ENCODE measurements at regions not wholly inside any gene's neighbourhood (a gene's known extent, or its start where the extent isn't known, plus 50 kb on each side); places are given as distances from the start of the nearest gene placed in this dataset.
"Not testable (repeated sequence)": the region's sequence is repeated elsewhere in the genome, so short reads cannot be mapped to it uniquely, and the experiment has no call there.

DNA sequence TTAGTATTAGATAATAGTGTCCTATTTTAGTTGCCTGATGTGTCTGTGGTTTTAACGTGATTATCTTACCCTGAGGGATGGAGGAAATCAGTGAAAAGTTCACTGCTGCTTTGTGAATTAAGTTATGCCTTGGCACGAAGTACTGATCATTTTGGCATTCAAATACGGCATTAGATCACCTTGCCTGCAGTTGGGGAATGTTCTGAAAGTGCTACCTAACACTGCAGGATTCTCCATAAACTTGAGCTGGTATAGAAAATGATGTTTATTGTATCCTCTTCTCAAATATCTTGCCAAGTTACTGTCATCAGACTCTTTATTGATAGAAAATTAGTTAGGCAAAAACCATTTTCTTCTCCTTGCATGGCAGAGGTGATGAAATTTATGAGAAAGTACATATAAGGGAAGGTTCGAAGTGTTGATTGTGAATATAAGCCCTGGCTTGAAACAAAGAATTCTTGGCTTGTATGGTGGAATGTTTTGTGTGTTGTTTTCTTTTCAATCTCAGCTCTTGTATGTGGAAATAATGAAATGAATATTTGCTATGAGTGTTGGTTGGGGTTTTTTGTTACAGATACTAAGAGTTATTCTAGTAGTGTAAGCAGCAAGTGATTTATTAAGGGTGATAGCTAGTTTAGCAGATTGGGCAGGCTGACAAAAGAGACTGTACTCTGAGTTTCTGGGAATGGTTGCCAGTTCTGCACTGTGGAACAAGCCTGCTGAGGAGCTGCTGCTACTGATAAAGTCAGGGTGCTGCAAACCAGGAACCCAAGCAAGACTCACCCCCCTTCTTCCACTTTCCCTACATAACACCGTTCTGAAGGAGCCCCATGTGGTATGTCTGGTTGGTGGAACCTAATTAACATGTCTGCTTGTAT lies 448.3 kb downstream of the PCNX1 start:
- in situ Hi-C loops (cut with HindIII; ENCODE audit: low sequenced_read_pairs), result no loop called here

DNA sequence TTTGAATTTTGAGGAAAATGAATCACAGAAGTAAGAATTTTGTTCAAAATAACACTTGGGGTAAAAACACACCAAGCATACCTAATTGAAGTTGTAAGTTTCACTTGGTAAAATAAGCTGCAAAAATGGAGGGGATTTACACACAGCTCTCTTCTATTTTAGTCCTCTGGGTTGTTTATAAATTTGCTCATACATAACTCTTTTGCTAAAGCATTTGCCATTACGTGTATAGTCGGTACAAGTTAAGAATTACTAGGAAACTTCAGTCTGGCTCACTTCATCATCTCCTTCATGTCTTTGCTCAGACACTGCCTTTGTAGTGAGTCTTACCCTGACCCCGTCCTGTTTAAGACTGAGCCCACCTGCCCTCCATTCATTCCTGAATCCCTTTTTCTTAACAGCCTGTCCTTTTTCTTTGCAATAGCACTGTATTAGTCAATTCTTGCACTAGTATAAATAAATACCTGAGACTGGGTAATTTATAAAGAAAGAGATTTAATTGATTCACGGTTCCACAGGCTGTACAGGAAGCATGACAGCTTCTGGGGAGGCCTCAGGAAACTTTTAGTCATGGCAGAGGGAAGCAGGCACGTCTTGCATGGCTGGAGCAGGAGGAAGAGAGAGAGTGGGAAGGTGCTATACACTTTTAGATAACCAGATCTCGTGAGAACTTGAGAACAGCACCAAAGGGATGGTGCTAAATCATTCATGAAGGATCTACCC lies 451.1 kb downstream of the PCNX1 start:
- in situ Hi-C loops (cut with HindIII; ENCODE audit: low sequenced_read_pairs), result no loop called here

DNA sequence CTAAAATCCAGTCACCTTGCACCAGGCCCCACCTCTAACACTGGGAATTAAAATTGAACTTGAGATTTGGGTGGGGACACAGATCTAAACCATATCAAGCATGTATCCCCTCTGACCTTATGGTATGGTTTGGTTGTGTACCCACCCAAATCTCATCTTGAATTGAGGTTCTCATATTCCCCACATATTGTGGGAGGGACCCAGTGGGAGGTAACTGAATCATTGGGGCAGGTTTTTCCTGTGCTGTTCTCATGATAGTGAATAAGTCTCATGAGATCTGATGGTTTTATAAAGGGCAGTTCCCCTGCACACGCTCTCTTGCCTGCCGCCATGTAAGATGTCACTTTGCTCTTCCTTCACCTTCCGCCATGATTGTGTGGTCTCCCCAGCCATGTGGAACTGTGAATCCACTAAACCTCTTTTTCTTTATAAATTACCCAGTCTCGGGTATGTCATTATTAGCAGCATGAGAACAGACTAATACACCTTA lies 451.7 kb downstream of the PCNX1 start:
- in situ Hi-C loops (cut with HindIII; ENCODE audit: low sequenced_read_pairs), result not testable (repeated sequence)

DNA sequence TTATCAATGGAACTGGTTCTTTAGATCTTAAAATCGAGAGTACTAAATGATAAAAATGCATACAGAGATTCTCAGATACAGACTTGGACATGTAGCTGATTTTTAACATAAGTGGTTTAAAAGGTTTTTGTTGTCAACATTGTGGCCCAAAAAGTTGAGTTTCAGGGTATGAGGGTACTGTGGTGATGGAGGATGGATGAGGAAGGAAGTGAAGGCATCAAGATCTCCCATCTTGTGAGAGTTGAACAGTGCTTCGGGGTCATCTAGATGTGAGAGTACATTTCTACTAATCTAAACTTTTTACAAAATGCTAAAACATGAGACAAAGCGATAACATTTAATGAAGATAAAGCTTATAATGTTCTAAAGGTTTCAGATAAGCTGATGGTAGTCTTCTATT lies 452.6 kb downstream of the PCNX1 start:
- in situ Hi-C loops (cut with HindIII; ENCODE audit: low sequenced_read_pairs), result no loop called here

DNA sequence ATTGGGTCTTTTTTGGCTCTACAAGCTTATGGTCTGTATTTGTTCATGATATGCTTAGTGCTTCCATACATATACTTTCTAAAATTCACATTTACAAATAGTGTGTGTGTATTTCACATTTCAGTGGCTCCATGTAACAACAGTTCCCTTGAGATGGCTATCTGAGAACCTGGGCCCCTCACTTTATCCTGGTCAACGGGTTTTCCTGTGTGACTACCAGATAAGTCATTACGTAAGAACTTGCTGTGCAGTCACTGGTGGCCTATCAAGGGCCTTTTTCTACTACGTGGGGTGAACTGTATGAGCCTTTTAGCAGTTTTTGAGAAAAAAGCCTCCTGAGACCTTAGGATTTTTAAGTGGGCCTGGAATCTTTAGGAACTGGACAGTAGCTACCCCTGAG lies 454.1 kb downstream of the PCNX1 start:
- in situ Hi-C loops (cut with HindIII; ENCODE audit: low sequenced_read_pairs), result no loop called here

DNA sequence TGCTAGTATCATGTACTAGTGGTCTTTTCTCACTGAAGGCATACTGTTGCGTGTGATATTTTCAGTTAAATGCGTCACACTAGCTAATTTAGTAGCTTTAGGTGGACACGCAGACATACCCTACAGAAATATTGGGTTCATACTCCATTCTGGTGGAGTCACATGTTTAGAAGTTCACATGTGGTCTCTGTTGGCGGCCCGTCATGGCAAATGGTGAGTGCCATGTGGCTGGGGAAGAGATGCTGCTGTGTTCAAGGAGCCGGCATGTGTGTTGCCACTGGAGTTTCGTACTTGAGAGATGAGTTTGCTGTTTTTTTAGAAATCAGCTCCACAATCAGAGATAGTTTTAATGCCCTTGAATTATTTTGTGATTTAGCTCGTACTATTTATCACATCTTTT lies 454.6 kb downstream of the PCNX1 start:
- in situ Hi-C loops (cut with HindIII; ENCODE audit: low sequenced_read_pairs), result no loop called here

DNA sequence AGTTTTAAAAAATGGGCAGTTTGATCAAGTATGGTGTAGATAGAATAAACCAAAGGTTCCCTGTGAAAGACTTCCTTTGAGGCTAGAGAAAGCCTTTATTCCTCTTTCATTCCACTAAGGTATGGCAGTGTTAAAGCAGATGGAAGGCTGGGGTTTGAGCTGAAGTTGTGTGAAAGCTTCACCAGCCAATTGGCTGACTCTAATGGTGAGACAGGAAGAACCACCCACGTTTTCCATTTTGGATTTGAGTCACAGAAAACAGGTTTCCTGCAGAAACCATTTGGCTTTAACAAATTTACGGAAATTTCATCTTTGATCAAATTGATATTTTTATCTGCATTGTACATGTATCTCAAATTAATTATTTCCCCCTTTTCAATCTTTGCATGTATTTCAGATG lies 455.0 kb downstream of the PCNX1 start:
- in situ Hi-C loops (cut with HindIII; ENCODE audit: low sequenced_read_pairs), result no loop called here

DNA sequence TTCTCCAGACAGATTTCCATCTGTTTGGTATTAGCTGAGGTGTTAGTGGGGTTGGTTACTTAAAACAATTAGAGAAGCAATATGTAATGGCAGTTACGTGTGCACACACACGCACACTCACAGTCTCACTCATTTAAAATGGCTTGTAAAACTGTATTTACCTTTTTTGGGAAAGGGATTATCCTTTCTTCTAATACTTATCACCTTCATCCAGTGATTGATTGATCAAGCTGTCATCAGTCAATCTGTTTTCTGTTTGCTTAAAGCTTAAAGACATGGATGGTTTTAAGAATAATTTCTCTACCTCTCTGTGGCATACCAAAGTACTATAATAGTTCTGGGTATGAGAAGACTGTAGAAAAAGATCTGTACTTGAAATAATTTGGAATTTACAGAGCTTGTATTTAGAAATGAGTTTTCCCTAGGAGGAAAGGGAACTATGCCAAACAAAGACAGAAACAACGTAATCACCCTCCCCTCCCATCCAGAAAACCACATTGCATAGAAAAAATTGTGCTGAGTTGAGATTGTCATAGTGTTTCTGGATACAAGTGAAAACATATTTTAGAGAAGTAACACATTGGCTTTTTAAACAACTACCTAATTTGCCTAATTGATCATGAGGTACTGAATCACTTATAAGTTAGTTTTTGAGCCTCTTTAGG lies 455.8 kb downstream of the PCNX1 start:
- in situ Hi-C loops (cut with HindIII; ENCODE audit: low sequenced_read_pairs), result no loop called here

DNA sequence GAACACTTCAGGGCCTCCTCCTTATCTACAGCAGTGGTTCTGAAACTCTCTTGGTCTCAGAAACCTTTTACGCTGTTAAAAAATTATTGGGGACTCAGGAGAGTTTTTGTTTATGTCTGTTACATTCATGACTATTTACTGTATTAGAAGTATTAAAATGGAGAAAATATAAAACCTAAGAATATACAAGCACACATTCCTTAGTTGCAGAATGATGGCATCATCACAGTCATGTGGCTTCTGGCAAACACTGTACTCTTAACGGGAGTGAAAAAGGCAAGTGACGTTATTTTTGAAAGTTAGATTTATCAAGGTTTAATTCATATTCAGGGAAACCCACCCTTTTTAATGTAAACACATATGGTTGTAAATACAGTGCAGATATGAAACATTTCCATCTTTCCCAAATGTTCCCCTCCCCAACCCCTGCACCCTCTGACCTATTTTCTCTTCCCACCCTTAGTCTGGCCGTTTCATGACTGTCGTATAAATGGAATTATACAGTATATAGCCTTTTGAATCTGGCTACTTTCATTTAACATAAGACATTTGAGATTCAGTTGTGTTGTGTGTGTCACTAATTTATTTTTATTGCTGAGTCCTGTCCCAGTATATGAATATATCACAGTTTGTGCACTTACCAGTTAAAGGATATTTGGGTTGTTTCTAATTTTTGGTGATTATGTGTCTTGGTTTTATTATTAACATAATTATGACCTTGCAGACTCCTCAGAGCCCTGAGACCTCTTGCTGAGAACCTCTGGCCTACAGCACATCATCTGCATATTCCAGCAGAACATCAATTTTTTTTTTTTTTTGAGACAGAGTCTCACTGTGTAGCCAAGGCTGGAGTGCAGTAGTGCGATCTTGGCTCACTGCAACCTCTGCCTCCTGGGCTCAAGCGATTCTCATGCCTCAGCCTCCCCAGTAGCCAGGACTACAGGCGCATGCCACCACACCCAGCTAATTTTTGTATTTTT lies 457.0 kb downstream of the PCNX1 start:
- in situ Hi-C loops (cut with HindIII; ENCODE audit: low sequenced_read_pairs), result no loop called here

DNA sequence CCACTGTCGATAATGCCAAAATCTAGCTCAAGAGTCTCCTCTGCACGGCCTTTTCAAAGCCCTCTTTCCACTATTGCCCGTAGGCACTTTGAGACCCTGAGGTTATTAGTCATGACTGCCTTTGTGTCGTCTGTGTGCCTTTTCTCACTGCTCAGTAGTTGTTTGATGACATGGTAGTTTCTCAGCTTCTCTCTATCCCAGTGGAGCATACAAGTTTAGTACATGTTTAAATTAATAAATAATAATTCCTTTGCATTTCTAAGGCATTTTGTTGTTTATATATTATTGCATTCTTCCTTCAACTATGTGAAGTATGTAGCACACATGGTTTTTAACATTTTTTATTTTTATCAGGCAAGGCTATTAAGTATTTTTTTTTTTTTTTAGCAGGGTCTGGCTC lies 458.1 kb downstream of the PCNX1 start:
- in situ Hi-C loops (cut with HindIII; ENCODE audit: low sequenced_read_pairs), result no loop called here

DNA sequence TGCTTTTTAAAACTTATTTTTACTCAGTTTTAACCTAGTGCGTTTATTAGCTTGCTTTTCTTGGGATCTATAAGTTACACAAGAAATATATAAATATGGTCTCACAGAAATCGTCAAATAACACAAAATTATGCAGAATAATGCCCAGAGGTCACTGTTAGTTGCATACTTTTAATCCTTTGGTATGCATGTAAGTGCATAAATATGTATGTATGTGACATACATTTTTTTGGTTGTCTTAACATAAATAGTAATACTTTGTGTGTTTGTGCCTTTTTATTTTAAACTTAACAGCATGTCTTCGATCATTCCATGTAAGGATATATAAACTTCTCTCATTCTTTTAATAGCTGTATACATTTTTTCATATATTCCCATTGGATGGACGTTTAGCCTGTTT lies 459.6 kb downstream of the PCNX1 start:
- in situ Hi-C loops (cut with HindIII; ENCODE audit: low sequenced_read_pairs), result no loop called here

DNA sequence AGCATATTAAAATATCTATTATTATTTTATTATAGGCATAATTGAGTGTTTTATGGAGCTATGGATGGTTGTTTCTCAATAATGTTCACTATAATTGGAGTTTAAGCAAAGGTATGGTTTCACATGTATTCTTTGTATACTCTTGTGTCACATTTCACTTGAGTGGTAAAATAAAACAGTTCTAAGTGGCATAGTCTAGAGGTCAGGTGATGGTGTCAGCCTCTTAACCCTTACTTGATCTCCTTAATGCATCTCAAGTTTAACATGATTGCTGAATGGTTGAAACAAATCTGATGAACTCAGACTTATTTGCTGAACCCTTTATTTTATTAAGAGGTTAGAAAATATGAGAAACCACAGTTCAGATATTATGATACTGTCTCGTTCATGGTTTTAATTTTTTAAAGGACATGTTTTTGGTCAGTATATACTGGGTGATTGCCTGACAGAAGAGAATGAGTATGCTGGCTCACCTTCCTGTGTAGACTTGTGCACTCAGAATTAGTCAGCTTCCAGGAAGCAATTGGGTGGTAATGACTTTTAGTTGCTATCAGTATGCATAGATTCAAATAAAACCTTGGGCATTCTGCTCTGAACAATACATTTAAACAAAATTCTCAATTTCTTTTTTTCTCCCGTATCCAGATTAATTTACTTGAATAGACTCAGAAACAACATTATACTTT lies 464.6 kb downstream of the PCNX1 start:
- in situ Hi-C loops (cut with HindIII; ENCODE audit: low sequenced_read_pairs), result no loop called here

DNA sequence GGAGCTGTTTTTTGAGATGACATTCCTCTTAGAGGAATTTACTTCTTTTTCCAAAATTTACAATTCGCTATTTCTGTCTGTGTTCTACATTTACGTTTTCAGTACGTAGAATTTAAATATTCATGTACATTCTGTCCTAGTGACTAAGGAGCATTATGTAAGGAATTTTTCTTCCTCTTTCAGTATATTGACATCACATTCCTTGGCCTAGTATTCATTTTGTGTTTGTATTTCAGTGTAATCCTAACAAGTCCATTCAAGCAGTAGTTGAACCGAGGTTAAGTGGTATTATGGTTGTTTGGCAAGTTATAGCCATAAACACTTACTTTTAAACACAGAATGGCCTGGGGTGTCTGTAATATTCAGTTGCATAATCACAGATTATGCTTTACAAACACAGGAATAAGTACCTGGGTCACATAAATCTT lies 465.2 kb downstream of the PCNX1 start:
- in situ Hi-C loops (cut with HindIII; ENCODE audit: low sequenced_read_pairs), result no loop called here

DNA sequence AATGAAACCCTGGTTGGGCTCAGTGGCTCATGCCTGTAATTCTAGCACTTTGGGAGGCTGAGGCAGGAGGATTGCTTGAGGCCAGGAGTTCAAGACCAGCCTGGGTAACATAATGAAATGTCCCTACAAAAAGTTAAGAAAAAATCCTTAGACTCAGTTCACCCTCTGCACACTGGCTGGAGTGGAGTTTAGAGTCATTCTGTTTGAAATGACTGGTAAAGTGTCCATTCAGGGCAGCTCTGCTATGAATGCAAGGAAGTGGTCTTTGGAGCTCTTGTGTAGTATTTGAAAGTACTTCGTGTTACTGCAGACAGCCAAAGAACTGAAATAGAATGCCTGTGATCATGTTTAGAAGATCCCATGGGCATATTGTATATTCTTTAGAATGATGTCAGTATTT lies 466.5 kb downstream of the PCNX1 start:
- in situ Hi-C loops (cut with HindIII; ENCODE audit: low sequenced_read_pairs), result no loop called here

DNA sequence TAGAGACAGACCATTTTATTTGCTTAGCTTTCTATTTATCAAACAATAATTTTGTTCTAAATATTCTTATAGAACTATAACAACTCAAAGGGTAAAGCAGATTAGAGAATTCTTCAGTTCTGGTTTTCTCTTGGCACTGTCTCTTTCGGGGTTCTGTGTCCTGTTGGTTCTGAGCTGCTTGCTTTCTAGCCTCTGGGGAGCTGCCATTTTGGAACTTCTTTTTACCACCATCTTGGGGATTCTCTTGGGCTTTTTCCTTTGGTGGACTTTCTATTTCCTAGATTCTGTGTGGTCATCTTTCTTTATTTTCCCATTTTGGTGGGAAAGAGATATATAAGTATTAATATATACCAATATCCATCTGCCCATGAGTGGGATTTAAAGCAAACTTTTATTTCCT lies 467.7 kb downstream of the PCNX1 start:
- in situ Hi-C loops (cut with HindIII; ENCODE audit: low sequenced_read_pairs), result no loop called here

DNA sequence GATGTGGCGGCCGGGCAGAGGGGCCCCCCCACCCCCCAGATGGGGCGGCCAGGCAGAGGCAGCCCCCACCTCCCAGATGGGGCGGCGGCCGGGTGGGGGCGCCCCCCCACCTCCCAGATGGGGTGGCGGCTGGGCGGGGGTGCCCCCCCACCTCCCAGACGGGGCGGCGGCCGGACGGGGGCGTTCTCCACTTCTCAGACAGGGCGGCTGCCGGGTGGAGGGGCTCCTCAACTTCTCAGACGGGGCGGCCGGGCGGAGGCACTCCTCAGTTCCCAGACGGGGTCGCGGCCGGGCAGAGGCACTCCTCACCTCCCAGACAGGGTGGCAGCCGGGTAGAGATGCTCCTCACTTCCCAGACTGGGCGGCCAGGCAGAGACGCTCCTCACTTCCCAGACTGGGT lies 469.8 kb downstream of the PCNX1 start:
- in situ Hi-C loops (cut with HindIII; ENCODE audit: low sequenced_read_pairs), result no loop called here

DNA sequence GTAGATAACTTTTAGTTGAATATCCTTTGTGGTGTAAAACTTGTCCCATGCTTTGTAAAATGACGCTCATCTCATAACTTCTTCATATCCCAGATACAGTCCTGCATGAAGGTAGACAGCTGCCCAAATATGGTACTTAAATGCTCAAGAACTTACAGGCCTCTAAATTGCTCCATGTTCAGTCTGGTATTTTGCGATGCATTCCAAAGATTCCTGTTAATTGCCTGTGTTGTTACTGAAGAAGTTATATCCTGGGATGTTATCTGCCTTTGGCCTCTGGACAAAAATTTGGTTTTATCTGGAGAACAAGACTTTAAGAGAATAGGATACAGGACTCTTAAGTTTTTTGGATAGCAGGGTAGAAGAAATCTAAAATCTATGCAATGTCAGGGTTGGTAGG lies 473.0 kb downstream of the PCNX1 start:
- in situ Hi-C loops (cut with HindIII; ENCODE audit: low sequenced_read_pairs), result no loop called here

DNA sequence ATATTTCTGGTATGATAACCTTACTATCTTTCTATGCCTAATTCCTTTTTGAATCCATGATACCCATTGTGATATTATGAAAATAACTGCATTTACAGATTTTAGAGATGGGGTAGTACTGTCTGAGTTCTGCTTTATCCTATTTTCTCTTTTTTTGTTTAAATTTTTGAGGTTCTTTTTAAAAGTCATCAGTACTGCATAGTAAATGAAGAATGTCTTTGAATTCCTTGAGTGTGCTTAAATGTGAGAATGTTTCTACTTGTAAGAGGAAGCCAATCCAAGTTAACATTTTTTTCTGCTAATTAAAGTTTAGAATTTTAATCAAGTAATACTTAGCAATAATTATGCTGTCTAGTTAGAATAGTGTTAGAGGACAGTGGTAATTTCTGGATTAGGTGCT lies 474.6 kb downstream of the PCNX1 start:
- in situ Hi-C loops (cut with HindIII; ENCODE audit: low sequenced_read_pairs), result no loop called here

DNA sequence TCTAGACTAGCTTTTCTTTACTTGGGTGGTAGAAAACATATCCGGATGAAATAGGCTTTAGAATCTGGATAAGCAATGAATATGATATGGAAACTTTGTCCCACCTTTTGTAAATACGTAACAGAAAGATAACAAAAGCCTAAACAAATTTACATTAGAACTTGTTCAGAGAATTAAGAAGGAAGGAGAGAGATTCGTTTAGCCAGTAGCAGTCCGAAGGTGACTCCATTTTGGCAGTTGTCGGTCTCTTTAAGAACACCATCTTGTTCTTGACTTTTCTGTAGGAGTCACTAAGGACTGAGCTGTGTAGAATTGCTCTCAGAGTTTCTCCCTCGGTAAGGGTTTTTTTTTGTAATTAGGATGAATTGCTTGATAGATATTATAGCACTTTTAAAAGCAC lies 475.1 kb downstream of the PCNX1 start:
- in situ Hi-C loops (cut with HindIII; ENCODE audit: low sequenced_read_pairs), result no loop called here

DNA sequence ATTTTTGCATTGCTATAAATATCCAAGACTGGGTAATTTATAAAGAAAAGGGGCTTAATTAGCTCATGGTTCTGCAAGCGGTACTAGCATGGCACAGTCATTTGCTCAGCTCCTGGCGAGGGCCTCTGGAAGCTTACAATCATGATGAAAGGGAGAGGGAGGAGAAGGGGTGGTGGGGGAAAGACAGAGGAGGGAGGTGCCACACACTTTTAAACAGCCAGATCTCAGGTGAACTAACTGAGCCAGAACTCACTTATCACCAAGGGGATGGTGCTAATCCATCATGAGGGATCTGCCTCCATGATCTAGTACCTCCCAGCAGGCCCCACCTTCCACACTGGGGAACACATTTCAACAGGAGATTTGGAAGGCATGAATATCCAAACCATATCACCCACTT lies 476.3 kb downstream of the PCNX1 start:
- in situ Hi-C loops (cut with HindIII; ENCODE audit: low sequenced_read_pairs), result no loop called here
